Eye (tissue), 1 donor: ENCODE measurements at regions not wholly inside any gene's neighbourhood (a gene's known extent, or its start where the extent isn't known, plus 50 kb on each side); places are given as distances from the start of the nearest gene placed in this dataset.
"Not testable (repeated sequence)": the region's sequence is repeated elsewhere in the genome, so short reads cannot be mapped to it uniquely, and the experiment has no call there.

Experiments used
- DNase-seq: peaks from one replicate; pipeline ENCODE4 v3.0.0-alpha.2; 2015

DNA sequence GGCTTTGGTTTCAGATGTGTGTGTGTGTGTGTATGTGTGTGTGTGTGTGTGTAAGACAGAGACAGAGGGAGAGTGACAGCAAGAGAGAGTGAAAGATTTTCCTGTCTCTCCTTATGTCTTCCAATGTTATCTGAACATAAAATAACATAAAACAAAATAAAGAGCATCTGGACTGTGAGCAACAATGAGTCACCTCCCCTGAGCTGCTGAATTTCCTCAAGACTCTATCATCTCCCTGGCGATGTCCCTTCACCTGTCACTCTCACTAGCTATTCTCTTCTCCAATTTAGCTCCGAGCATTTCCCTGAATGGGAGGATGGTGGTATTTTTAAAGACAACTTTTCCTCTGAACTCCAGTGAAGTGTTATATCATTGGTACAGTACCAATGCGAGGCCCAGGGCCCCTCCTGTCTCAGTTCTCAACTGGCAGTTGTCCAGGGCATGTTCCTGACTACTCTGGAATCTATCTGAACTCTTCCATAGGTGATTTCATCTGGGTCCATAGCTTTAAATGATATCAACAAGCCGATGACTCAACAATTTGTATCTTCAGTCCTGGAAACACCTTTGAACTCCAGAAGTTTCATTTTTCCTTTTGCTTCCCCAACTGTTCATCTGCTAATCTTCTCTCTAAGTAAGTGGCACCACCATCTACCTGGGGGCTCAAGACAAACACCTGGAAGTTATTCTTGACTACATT lies 195.0 kb upstream of the CLNK start:
- no peak for DNase-seq

DNA sequence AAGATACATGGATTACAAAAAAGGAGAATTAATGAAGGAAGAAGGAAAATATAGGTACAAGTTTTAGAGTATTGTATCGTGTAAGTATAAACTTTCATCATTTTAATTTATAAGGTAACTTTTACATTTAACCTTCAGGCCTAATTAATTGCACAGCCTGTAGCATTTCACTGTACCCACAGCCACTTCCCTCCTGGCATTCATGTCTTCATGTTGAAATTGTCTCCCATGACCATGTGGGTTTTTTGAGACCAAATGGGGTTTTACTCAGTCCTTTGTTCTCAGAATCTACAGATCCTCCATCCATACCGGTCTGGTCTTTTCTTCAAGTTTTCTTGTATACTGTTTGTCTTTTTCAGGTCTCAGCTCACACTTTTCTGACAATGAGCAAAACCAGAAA lies 194.3 kb upstream of the CLNK start:
- no peak for DNase-seq

DNA sequence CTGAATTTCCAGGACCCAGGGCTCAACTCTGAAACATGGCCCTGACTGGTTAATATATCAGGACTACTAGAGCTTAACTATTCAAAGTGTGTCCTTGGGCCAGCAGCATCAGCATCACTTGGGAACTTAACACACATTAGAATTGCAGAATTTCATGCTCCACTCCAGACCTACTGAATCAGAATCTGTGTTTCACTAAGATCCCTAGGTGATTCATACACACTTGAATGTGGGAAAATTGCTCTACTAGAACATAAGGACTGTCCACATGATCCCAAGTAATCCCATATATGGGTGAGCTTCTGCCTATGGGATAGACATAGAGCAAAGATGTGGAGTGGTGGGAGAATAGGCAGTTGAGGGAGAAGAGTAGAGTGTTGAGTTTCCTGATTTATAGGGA lies 192.5 kb upstream of the CLNK start:
- no peak for DNase-seq

DNA sequence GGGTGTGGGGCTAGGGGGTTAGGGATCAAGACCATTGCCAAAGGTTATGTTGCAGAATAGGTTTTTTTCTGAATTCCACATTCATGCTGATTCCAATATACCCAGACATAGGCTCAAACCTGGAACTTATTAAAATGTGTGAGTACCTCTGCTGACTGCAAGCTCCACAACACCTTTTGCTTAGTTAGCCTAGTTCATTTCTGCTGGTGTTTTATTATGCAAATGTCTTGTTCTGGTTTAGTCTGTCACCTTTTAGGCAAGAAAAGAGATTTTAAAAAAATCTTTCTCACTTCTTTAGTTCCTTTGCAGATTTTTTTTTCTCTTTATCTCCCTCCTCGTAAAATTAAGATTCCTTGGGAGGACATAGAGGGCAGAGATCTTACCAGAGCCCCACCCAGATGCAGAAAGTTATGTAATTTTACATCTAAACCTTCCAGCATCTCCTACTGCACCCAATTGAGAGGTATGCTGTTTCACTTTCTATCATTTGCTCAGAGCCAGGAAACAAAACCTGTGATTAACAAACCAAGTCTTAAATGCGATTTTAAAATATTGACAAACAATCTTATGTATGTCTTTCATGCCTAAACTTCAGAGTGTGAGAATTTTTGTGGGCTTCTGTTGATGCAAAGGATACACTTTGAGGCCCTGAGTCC lies 190.7 kb upstream of the CLNK start:
- DNase-seq, result no peak

DNA sequence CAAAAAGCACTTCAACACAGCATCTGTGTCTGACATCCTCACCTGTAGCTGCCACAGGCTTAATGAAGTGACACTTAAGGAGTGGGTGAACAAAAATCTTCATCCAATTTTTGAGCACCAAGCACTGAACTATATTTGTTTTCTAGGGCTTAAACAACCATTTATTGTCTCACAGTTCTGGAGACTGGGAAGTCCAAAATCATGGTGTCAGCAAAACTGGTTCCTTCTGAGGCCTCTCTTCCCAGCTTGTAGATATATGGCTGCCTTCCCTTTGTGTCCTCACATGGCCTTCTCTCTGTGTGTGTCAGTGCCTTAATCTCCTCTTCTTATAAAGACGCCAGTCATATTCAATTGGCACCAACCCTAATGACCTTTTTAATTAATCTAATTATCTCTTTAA lies 189.2 kb upstream of the CLNK start:
- DNase-seq, result no peak

DNA sequence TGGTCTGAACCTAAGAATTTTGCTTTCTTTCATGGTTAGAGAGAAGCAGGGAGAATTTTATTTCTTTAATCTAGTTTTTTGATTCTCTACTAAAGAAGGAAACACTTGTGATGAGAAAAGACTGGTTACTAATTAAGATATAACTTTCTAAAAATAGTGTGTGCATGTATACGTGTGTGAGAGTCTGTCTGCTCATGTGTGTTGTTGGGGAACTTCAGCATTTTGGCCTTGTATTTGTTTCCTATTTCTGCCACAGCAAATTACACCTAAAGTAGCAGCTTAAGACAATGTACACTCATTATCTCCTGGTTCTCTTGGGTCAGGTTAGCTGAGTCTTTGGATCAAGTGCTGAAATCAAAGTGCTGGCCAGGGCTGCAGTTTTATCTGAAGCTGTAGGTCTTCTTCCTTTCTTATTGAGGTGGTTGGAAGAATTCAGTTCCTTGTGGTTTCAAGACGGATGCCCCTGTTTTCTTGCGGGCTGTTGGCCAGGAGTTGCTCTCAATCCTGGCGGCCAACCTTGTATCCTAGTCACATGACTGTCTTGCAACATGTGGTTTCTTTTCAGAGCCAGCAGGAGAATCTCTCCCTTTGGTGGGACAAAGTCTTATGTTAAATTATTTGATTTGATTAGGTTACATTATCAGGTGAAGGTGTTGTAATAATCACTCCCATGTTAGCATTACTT lies 188.4 kb upstream of the CLNK start:
- DNase-seq, result no peak

DNA sequence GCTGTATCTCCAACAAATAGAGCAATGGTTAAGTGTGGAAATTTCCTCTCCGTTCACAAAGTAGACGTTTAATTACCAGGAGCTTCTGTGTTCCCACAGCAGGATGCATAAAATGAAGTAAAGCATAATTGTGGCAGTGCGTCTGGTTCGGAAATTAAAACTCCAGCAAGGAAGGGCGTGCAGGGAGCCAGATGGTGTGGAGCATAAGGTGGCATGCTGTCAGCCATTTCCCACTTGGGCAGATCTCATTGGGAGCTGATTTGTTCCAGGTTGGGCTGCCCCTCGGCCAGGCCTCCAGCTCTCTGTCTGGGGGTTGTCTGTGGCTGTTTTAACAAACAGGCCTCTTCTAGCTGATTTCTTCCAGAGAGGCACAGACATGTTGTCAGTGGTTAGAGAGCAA lies 182.1 kb upstream of the CLNK start:
- peak; percentile 50 for DNase-seq

DNA sequence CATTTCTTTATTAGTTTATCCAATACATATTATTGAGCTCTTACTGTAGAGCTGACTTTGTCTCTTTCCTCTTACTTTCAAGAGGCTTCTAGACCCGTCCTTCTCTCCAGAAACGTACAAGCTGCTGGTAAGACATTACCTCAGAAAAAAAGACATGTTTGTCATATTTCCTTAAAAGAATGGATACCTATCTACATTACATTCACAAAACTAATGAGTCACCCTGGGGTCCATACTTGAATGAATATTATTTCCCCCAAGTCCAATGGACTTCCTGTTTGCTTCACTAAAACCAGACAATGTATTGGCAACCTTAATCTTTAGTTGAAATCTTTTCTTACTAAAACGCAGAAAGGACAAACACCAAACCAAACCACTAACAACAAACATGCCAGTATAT lies 176.5 kb upstream of the CLNK start:
- no peak for DNase-seq

DNA sequence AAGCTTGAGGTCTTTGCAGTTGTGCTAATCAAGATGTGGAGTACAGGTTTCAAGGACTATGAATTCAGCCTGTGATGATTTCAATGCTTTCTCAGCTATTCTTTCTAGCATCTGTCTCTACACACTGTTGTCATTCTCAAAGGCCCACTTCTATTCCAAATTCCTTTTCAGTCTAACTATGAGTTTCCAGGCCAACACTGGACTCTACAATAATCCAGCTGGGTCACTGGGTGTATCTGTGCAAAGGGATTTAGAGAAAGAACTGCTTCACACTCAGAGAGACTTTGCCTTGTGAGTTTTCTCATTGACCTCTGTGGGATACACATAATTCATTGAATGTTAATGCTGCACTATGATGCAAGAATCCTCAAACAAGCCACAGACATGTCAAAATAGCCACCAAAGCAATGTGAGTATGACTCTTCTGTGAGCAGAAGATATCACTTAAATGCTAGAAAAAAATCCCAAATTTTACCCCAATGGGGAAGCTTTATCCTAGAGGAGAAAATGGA lies 171.8 kb upstream of the CLNK start:
- no peak for DNase-seq

DNA sequence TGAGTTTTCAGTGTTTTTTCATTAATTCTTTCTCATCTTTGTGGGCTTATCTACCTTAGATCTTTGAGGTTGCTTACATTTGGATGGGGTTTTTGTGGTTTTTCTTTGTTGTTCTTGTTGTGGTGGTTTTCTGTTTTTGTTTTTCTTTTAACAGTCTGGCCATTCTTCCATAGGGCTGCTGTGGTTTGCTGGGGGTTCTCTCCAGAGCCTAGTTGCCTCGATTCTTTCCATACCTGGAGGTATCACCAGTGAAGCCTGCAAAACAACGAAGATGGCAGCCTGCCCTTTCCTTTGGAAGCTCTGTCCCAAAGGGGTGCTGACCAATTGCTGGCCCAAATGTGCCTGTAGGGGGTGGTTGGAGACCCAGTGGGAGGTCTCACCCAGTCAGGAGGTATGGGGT lies 168.6 kb upstream of the CLNK start:
- no peak for DNase-seq

DNA sequence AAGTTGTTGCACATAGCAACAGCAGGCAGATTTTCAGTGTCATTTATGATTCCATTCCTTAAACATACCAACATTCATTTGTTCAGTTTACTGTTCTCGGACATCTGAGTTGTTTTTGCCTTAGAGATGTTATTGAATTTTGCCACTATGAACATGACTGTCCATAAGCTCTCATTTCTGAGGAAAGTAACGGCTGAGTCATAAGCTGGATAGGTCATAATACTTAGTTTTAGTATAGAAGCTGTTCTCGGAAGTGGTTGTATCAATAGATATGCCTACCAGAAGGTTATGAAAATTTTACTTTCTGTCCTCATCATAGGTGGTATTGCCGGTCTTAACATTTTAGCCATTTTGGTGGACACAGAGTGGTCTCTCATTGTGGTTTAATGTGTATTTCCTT lies 157.1 kb upstream of the CLNK start:
- DNase-seq, result no peak

DNA sequence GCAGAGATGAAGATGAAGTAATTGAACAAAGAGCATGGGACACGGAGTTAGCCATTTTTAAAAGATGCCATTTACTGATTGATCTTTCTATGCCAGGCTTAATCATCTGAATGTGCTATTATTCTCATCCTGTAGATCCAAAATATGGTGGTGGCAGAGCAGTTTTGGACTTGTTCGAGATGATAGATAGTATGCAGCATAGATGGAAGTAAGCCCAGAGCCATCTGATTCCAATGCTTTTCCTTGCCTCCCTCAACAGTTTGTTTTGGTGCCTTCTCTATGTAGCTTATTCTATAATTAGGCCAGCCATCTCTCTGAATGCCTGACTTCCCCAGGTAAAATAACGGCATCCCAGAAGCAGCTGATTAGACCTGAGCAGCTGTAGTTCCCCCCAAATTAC lies 152.6 kb upstream of the CLNK start:
- no peak for DNase-seq

DNA sequence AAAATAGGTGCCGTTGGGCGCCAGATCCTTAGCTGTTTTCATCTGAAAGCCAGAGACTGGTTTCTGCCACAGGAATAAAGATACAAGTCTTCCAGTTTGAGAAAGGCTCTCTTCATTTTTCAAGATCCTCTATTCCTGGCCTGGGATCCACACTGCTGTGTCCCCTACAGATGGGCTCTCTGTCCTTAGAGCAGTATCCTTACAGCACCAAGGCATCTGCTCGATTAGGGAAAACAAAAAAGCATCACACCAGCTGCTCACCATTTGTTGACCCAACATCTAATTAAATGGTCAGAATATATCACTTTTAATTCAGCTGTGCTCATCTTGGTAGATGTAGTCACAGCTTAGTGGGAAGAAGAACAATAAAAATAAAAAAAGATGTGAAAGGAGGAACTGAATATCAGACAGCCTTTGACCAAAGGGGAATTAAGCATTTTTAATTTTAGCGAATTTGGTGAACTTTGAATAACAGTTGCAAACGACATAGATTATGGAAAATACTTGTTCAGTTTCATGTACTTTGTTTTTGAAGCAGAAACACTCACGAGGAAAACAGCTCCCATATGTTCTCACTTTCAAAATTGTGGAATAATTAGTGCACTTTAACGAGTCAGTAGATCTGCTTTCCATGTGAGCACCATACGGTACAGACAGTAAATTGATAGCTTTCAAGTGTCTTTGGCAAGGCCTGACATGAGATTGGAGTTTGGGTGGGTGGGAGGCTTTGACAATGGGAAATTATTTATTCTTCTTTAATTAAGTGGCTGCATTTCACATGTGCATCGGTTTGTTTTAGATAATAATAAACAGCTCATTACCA lies 148.4 kb upstream of the CLNK start:
- peak; percentile 61 for DNase-seq

DNA sequence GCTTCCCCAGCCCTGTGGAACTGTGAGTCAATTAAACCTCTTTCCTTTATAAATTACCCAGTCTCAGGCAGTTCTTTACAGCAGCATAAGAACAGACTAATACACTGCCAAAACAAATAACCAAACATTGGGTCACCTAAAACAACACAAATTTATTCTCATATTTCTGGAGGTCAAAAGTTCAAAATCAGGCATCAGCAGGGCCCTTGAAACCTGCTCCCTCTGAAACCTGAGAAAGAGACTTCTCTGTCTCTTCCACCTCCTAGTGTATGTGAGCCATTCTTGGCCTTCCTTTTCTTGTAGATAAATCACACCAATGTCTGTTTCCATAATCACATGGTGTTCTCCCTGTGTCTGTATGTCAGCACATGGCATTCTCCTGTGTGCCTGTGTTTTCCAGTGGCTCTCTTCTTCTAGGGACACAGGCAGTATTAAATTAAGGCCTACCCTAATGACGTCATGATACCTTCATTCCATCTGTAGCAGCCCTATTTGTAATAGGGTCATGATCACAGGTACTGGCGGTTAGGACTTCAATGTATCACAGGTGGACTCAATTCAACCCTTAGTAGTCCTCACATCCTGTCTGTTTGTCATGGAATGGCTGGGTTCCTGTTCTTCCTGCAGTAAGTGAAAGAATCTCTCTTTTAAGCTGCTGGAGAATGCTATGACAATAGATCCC lies 147.3 kb upstream of the CLNK start:
- no peak for DNase-seq

DNA sequence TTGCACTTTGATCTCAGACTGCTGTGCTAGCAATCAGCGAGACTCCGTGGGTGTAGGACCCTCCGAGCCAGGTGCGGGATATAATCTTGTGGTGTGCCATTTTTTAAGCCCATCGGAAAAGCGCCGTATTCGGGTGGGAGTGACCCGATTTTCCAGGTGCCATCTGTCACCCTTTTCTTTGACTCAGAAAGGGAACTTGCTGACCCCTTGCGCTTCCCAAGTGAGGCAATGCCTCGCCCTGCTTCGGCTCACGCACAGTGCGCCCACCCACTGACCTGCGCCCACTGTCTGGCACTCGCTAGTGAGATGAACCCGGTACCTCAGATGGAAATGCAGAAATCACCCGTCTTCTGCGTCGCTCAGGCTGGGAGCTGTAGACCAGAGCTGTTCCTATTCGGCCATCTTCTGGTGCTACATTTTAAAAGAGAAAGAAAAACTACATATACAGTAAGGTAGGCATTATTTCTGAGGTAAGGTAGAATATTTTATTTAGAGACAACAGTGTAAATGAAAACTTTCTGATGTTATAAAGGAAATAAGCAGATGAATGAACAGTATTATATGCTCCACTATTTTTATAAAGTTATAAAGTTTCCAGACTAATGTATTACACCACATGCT lies 144.5 kb upstream of the CLNK start:
- not testable (repeated sequence) for DNase-seq

DNA sequence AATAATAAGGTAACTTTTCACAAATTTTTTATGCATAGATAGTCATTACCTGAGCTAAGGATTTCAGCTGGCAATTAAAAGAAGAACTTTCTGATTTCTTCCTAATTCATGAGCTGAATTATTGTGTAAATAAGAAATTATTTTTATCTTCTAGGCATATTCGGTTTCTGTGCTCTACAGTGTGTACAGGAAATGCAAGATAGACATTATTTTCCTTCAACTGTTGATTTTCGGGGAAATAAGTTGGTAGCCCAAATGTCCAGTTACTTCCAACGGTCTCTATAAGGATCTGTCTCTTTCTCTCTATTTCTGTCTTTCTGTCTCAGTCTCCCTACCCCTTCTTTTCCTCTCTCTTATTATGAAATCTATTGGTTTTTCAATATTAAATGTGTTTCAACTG lies 137.3 kb upstream of the CLNK start:
- no peak for DNase-seq

DNA sequence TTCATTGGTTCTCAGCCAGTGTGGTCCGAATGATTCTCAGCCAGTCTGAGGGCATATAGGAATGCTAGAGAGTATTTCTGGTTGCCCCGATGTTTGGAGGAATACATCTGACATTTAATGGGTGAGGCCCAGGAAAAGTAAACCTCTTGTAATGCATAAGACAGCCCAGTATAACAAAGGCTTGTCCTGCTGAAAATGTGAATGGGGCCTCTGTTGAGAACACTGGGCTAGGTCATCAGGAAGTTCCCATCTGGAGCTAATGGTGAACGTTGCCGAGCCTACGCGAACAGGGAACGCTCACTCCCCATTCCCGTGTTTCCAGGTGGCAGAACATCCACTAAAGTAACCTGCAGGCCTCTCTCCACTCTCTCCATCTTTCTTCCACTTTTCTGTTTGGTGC lies 132.0 kb upstream of the CLNK start:
- no peak for DNase-seq

DNA sequence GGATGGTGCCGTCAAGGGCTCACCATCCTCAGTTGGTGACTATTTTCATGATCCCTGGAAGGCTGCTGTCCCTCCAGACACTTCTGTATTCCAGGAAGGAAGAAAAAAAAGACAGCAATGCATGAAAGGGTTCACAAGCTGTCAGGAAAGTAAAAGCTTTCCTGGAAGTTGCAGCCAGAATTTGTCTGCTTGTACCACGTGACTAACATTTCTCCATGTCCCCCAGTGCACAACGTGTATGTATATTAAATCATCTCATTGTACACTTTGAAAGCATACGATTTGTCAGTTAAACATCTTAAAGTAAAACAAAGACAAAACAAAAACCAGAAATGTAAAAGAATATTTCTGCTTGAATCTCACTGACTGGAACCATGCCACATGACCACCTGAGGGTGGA lies 127.4 kb upstream of the CLNK start:
- peak; percentile 25 for DNase-seq

DNA sequence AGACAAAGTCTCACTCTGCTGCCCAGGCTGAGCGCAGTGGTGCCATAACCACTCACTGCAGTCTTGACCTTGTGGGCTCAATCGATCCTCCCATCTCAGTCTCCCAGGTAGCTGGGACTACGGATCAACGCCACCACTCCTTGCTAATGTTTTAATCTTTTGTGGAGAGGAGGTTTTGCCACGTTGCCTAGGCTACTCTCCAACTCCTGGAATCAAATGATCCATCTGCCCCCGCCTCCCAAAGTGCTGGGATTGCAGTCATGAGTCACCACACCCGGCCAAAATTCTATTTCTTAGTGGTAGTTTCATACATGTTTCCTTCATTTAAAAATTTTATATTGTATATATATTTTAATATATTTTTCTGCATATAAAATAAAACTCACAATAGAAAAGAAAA lies 125.8 kb upstream of the CLNK start:
- no peak for DNase-seq

DNA sequence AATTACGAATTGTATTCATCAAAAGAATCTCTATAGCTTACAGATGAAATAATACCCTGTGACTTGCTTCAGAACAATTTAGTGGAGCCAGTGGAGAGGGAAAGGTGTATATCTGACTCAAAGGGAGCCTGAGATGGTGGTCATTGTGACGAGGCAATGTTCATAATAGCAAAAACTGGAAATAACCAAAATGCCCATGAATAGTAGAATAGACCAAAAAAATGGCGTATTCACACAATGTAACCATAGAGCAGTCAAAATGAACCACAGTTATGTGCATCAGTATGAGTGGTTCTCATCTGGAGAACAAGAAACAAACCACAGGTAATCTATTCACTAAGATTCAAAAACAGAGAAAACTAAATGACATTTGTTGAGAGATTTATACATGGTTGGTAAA lies 125.3 kb upstream of the CLNK start:
- DNase-seq, result no peak

DNA sequence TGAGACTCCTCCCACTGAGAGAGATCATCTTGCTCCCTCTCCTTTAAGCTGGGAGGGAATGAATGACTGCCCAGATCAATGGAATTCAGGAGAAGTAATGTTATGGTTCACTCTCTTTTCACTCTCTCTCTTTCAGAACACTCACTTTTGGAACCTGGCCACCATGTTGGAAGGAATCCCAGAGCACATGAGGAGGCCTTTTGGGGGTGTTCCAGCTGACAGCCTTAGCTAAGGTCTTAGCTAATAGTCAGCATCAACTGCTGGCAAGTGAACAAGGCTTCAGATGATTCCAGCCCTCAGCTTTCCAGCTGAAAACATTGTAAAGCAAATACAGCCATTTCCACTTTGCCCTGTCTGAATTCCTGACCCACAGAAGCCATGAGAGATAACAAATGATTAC lies 124.0 kb upstream of the CLNK start:
- DNase-seq, result peak; percentile 72

DNA sequence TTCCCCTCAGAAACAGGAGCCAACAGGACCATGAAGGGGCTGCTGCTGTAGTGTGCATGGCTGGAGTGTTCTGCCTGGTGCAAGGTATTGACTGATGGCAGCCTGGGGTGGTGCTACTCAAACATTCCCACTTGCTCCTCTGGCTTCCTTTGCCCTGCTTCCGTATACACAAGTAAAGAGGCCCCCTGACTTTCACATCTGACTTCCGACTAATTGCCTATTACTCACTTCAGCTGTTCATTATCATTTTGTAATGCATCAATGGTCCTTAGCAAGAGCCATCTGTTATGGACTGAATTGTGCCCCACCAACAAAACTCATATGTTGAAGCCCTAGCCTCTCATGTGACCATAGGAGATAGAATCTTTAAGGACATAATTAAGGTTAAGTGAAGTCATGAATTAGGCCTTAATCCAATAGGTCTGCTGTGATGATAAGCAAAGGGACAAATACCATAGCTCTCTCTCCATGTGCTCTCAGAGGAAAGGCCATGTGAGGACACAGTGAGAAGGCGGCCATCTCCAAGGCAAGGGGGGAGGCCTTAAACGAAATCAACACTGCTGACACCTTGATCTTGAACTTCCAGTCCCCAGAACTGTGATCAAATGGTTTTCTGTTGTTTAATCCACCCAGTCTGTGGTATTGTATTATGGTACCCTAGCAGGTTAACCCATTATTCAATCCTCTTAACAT lies 122.5 kb upstream of the CLNK start:
- peak; percentile 65 for DNase-seq
